ENCODE measurements at regions not wholly inside any gene's neighbourhood (a gene's known extent, or its start where the extent isn't known, plus 50 kb on each side); places are given as distances from the start of the nearest gene placed in this dataset.

DNA sequence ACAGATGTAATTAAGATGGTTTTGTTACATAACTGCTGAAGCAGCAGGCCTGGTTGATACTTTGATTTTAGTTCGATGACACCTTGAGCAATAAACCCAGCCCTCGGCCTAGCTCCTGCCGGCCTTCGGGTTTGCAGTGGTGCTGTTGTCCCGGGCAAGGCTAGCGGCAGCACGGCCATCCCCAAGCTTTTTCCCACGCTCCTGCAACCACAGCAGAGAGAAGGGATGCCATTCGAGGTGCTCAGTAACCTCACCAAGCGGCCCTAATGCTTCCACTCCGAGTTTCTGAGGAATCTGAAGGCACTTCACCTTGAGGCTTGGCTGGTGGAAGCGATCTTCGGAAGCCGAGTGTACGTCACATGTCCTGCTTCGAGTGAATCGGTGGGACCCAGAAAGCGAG lies 182.1 kb downstream of the NAF1 start:
- no peak for TF ChIP-seq POLR2A (IDR thresholded peaks at IDR 0.05)
- TF ChIP-seq, protein P1, sequence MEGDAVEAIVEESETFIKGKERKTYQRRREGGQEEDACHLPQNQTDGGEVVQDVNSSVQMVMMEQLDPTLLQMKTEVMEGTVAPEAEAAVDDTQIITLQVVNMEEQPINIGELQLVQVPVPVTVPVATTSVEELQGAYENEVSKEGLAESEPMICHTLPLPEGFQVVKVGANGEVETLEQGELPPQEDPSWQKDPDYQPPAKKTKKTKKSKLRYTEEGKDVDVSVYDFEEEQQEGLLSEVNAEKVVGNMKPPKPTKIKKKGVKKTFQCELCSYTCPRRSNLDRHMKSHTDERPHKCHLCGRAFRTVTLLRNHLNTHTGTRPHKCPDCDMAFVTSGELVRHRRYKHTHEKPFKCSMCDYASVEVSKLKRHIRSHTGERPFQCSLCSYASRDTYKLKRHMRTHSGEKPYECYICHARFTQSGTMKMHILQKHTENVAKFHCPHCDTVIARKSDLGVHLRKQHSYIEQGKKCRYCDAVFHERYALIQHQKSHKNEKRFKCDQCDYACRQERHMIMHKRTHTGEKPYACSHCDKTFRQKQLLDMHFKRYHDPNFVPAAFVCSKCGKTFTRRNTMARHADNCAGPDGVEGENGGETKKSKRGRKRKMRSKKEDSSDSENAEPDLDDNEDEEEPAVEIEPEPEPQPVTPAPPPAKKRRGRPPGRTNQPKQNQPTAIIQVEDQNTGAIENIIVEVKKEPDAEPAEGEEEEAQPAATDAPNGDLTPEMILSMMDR (IDR thresholded peaks at IDR 0.05) = no peak

Data from adrenal gland (tissue), 5 donors.